Epithelial cell of proximal tubule (primary cell): ENCODE measurements at regions not wholly inside any gene's neighbourhood (a gene's known extent, or its start where the extent isn't known, plus 50 kb on each side); places are given as distances from the start of the nearest gene placed in this dataset.

Experiments used
- DNase-seq: peaks from one replicate; pipeline ENCODE4 v3.0.0-alpha.2; 2011; ENCODE audit warnings: low read depth
- H3K4me3 ChIP-seq: 2 replicates; pipeline ENCODE4 v1.5.1; 2011; ENCODE audit warnings: low read depth, mild to moderate bottlenecking, low read length
- CTCF ChIP-seq: conservative IDR thresholded peaks from 2 replicates; pipeline ENCODE4 v1.5.1; 2012; ENCODE audit warnings: low read depth, mild to moderate bottlenecking, low read length

DNA sequence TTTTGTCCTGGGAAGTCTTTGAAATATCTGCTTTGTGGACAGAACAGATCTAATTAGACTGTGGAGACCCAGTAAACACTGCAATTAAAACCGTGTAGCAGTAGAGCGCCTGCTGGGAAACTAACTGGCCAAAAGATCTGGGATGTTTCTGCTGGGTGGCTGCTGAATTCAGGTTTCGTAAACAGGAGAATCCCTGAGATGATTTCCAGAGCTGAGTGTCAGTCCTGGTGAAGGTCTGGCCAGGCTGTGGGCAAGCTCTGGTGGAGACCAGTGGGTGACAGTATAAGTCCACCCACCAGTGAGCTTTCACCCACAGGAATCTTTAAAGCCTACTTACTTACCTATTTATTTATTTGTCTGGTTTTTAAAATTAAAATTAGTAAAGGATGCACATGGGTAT is 257.2 kb downstream of the IRF8 start:
- no peak for TF ChIP-seq CTCF
- DNase-seq = no peak

GRCh38 chr16:86157616-86158247 is 258.8 kb downstream of the IRF8 start:
- no peak for DNase-seq
- no peak overlapping the region for H3K4me3 ChIP-seq
- no peak for TF ChIP-seq CTCF

More for the DNA sequence above, 257.2 kb downstream of the IRF8 start:
- no peak overlapping the region for H3K4me3 ChIP-seq

GRCh38 chr16:86158688-86159360 is 259.9 kb downstream of the IRF8 start:
- no peak for TF ChIP-seq CTCF
- H3K4me3 ChIP-seq = no peak overlapping the region
- DNase-seq = no peak

GRCh38 chr16:86165479-86165878 is 266.5 kb downstream of the IRF8 start:
- no peak for DNase-seq
- no peak overlapping the region for H3K4me3 ChIP-seq
- no peak for TF ChIP-seq CTCF

DNA sequence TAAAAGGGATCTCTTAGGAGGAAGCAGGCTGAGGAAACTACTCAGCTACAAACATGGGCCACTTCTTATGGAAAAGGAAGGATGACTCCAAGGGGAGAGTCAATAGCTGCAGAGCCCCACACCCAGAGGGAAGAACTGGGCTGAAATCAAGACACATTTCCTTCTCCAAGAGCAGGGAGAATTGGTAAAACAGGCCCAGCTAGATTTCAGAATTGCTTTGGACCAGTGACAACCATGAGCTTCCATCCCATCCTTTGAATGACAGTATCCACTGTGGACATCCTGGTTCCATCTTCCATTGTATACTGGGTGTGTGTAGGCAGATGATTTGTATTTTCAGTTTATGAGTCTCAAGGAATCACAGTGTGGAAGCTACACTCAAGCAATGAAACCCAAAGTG is 267.5 kb downstream of the IRF8 start:
- DNase-seq = no peak
- H3K4me3 ChIP-seq = no peak overlapping the region
- TF ChIP-seq CTCF = no peak

DNA sequence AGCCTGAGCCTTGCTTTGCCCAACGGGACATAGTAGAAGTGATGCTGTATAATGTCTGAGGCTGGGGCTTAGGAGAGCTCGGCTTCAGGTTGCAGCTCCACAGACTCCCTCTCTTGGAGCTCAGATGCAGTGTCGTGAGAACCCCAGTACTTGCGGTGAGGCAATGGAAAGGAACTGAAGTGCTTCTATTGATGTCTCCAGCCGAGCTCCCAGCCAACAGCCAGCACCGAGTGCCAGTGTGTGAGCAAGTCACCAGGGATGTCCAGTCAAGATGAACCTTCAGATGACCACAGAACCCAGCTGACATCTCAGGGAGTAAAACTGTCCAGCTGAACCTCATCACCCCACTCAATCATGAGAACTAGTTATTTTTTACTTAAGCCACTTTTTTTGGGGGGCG is 268.1 kb downstream of the IRF8 start:
- no peak overlapping the region for H3K4me3 ChIP-seq
- no peak for TF ChIP-seq CTCF
- DNase-seq = no peak

DNA sequence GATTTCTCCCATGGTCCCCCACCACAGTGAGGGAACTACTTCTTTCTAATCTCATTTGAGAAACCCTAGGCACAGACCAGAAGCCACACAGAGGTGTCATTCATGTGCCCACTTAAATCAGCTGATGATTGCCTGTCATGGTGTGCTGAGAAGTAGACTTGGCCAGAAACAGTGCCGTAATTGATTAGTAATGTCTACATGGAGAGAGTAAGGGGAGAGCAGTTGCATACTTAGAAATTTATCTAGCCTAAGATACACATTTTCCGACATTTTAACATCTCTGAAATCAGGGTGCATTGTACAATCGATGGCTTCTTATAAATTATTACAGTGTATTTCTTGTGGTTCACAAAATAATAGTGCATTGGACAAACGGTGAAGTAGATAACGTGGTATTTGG is 271.8 kb downstream of the IRF8 start:
- TF ChIP-seq CTCF = no peak
- DNase-seq = no peak
- no peak overlapping the region for H3K4me3 ChIP-seq
